Neural crest cell (in vitro differentiated cells): ENCODE measurements at regions not wholly inside any gene's neighbourhood (a gene's known extent, or its start where the extent isn't known, plus 50 kb on each side); places are given as distances from the start of the nearest gene placed in this dataset.

ENCODE experiments used
- DNase-seq: peaks from one replicate; pipeline ENCODE4 v3.0.0; 2021; ENCODE audit warnings: low read depth, mixed read lengths, low spot score
- H3K27ac Mint-ChIP-seq: one replicate; pipeline ENCODE4 v1.8.0; 2021; ENCODE audit warnings: mild to moderate bottlenecking, mixed read lengths; ENCODE audit not compliant: unreplicated experiment
- H3K27me3 Mint-ChIP-seq: 2 replicates; pipeline ENCODE4 v1.8.0; 2021; ENCODE audit warnings: low read depth, mild to moderate bottlenecking, mixed read lengths
- H3K36me3 Mint-ChIP-seq: 2 replicates; pipeline ENCODE4 v1.8.0; 2021; ENCODE audit warnings: low read depth, mild to moderate bottlenecking, mixed read lengths
- H3K4me1 Mint-ChIP-seq: 2 replicates; pipeline ENCODE4 v1.8.0; 2021; ENCODE audit warnings: mixed read lengths
- H3K4me3 Mint-ChIP-seq: one replicate; pipeline ENCODE4 v1.8.0; 2021; ENCODE audit warnings: mild to moderate bottlenecking, mixed read lengths
- H3K9me3 Mint-ChIP-seq: 2 replicates; pipeline ENCODE4 v1.8.0; 2021; ENCODE audit warnings: mixed read lengths
- CTCF ChIP-seq: fragments of 200-600 bp; sonication (generic); conservative IDR thresholded peaks from 2 replicates; pipeline ENCODE4 v1.5.0; 2021; ENCODE audit warnings: antibody characterized with exemption, mild to moderate bottlenecking

GRCh38 chr12:13582421-13582820 is 385.9 kb downstream of the EMP1 start:
- H3K9me3 Mint-ChIP-seq: no peaks in the 10 kb centered on the region
- TF ChIP-seq CTCF: no peak
- H3K27ac Mint-ChIP-seq: no peak overlapping the region

GRCh38 chr12:13581031-13581430 is 384.5 kb downstream of the EMP1 start:
- Mint-ChIP-seq H3K4me1 (no peaks in the 10 kb centered on the region), H3K27me3 (peaks cover 41% of the 10 kb centered on the region), H3K27ac (no peak overlapping the region), H3K9me3 (no peaks in the 10 kb centered on the region), H3K36me3 (no peaks in the 10 kb centered on the region), H3K4me3 (no peak overlapping the region)
- no peak for DNase-seq
- TF ChIP-seq CTCF: no peak

More at GRCh38 chr12:13582421-13582820, 385.9 kb downstream of the EMP1 start:
- no peak overlapping the region for H3K4me3 Mint-ChIP-seq
- no peak for DNase-seq
- no peaks in the 10 kb centered on the region for H3K36me3 Mint-ChIP-seq
- no peaks in the 10 kb centered on the region for H3K4me1 Mint-ChIP-seq
- H3K27me3 Mint-ChIP-seq: peaks cover 35% of the 10 kb centered on the region

DNA sequence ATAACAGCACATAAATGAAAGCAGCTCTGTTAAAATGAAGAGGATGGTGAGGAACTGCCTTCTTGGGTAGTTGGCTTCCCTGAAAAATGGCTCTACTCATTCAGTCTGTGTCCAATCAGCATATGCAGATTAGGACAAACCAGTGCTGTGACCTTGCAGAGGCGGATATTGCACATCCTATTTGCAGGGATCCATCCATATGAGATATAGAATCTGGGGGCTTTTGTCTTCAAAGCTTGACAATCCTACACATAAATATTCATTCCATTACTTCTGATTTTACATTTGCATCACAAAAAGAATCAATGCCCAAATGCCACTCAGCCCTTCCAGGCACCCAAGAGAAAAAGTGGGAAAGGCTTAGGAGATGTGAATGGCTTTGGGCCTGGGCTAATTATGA is 383.7 kb downstream of the EMP1 start:
- Mint-ChIP-seq H3K9me3 (no peaks in the 10 kb centered on the region), H3K4me1 (no peaks in the 10 kb centered on the region), H3K36me3 (no peaks in the 10 kb centered on the region), H3K4me3 (no peak overlapping the region), H3K27me3 (peaks cover 45% of the 10 kb centered on the region), H3K27ac (no peak overlapping the region)
- DNase-seq: no peak
- no peak for TF ChIP-seq CTCF

DNA sequence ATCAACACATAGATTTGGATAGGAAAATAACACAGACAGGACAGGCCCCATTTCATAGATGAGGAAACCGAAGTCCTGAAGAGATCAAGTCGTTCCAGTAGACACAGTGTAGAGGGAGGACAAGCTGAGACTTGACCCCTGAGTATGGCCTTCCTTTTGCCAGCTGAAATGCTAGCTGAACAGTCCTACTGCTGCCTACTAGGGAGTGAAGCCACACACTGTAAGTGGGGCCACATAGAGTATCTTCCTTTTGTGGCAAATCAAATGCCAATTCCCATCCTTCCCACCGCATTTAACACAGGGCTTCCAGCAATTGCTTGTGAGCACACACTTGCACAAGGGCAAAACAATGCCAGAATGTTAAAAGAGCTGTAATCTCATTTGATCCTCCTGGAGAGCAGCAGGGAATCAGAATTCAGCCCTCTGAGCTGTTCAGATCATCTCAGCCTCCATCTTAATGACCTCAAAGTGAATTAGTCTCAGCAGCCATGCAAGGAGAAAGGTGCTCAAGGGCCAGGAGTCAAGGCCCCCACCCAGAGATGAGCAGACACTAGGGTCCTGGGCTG is 380.5 kb downstream of the EMP1 start:
- peaks cover 43% of the 10 kb centered on the region for H3K27me3 Mint-ChIP-seq
- H3K4me3 Mint-ChIP-seq: no peak overlapping the region
- no peak for DNase-seq
- H3K4me1 Mint-ChIP-seq: peaks cover 4% of the 10 kb centered on the region
- no peak overlapping the region for H3K27ac Mint-ChIP-seq
- no peaks in the 10 kb centered on the region for H3K36me3 Mint-ChIP-seq
- no peak for TF ChIP-seq CTCF
- H3K9me3 Mint-ChIP-seq: no peaks in the 10 kb centered on the region

DNA sequence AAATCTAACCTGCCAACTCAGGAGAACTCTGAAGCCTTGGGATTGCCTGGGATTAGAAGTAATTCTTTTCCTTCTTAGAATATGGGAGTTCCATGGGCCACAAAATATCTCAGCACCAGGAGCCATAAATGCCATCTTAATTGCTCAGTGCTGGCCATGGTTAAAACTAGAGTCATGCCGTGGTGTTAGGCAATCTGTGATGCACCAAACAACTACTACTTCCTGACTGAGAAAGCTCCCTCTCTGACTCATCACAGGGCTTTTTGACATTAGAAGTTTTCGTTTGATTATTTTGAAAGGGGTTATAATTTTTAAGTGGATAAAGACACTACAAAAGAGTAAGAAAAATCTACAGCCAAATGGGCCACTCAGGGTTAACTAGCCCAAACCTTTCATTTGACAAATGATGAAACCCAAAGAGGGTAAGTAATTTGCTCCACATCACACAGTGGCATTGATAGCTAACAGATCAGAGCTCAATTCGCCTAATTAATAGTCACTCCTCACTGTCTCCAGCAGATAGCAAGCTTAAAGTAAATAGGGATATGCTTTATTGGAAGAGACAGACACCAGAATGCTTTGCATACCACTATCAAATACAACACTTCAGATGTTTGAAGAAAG is 377.3 kb downstream of the EMP1 start:
- no peak for TF ChIP-seq CTCF
- no peaks in the 10 kb centered on the region for H3K9me3 Mint-ChIP-seq
- no peak overlapping the region for H3K4me3 Mint-ChIP-seq
- H3K27ac Mint-ChIP-seq: no peak overlapping the region
- H3K27me3 Mint-ChIP-seq: peaks cover 55% of the 10 kb centered on the region
- peaks cover 20% of the 10 kb centered on the region for H3K4me1 Mint-ChIP-seq
- no peaks in the 10 kb centered on the region for H3K36me3 Mint-ChIP-seq
- no peak for DNase-seq
